Stimulated activated CD4-positive, alpha-beta T cell treated with anti-CD3 and anti-CD28 coated beads, Interleukin-2, amount 100 ng/mL, for 4 hours (primary cell): ENCODE measurements at regions not wholly inside any gene's neighbourhood (a gene's known extent, or its start where the extent isn't known, plus 50 kb on each side); places are given as distances from the start of the nearest gene placed in this dataset.

Experiments used
- DNase-seq: peaks from one replicate; pipeline ENCODE4 v3.0.0-alpha.2; 2020; ENCODE audit warnings: low read depth

DNA sequence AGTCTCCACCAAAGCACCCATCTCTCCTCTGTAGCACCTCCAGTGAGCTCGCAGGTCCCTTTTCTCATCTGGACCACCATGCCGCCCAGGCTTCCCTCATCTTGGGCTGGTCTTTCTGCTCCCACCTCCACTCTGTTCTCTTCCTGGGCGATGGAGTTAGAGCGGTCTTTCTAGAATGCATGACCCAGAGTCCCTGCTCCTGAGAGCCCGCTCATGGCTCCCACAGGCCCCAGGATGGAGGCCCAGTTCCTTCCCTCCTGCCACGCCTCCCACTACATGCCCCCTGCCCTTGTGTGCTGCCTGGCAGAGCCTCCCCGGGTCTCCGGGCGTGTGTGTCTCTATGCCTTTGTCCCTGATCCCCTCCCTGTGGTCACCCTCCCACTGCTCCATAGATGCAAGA, 100.7 kb upstream of the RTL1 start:
- no peak for DNase-seq

GRCh38 chr14:101004954-101005353, 101.4 kb upstream of the RTL1 start:
- no peak for DNase-seq

DNA sequence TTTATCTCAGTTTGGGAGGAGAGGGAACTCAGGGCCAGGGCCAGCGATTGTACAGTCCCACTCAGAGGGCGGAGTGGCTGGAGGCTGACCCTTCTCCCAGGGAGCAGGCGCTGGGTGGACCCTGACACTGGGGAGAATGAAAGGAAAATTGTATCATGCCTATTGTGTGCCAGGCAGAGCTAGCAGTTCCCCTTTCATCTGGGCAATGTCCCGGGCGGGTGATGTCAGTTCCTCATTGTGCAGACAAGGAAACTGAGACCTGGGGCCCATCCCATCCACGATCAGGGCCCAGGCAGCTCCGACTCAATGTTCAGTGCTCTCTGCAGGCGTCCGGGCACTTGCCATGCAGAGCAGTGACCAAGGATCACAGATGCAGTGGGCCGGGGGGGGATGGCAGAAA, 101.9 kb upstream of the RTL1 start:
- no peak for DNase-seq

DNA sequence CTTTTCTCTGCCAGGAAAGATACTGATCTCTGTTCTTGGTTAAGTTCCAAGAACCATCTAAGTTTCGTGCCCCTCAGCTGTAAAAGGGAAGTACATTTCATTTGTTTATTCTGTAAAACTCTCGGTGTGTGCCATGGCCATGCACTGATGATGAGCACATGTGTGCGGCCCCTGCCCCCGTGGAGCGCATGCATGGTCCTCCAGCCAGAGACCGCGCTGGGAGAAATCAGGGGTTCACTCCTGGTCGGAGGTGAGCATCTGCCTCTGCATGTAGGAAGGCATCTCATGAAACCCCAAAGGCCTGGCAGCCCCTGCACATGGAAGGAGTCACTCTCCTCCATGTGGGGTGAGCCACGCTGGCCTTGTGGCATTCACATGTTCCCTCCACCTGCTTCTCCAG, 102.5 kb upstream of the RTL1 start:
- no peak for DNase-seq

- DNase-seq, result no peak
Measured at GRCh38 chr14:101007004-101007614, 103.6 kb upstream of the RTL1 start.

- DNase-seq, result no peak
Measured at GRCh38 chr14:101007765-101008164, 104.2 kb upstream of the RTL1 start.

GRCh38 chr14:101008196-101008595, 104.7 kb upstream of the RTL1 start:
- no peak for DNase-seq

DNA sequence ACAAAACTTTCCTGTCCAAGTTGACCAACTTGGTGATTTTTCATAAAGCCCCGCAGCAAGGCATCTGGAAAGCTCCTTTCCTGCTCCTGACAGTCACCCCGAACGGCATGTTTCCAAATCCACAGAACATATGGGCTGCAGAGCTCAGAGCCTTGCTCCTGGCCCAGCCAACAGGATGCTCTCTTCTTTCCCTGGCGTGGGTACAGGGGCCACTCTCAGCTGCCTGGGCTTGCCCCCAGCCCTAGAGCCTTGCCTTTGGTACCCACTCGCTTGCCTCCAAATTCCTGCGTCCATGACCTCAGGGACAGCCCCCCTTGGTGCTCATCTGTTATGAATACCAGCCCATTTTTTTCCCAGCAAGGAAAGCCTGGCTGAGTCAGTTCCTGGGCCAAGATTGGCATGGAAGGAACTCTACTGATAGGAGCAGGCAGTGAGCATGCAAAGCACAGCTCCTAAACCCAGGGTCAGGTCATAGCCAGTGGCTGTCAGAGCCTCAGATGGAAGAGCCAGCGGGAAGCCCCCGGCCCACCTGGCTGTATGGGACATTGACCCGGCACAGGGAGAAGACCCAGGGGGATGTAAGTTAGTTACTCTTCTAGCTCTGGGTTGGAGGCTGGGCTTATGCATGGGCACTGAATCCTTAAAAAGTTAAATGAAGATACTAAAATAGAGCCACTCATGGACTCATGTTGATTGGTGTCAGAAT, 105.3 kb upstream of the RTL1 start:
- no peak for DNase-seq

DNA sequence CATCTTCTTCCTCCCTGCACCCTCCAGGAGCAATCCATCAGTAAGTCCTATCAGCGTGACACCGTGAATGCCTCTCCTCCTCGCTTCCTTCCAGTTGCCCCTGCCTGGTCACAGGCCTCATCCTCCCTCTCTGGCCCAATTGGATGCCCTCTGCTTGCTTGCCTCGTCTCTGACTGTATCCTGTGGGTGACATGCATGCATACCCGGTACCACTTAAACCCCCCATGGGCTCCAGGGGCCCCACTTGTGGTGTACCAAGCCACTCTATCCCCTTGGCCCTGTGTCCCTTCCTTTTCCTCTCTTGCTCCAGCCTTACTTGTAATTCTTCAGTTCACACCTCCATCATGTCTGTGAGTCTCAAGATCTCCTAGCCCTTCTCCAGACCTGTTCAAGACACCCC, 106.0 kb upstream of the RTL1 start:
- no peak for DNase-seq

DNA sequence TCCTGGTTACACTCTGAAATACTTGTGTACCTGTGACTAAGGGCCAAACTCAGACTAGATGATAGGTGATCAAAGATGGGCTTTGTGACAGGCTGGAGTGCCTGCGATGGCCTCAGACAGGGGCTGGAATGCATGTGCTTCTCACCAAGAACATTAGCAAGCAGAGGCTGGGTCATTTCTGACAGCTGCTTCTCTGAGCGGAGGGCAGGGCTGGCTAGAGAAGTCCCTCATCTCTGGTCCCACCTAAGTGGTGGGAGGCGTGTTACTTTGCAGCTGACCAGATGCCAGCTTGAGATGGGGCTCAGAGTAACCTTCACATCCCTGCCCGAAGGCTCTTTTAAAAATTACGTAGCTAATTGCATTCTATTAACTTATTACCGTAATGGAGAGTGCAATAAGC, 106.8 kb upstream of the RTL1 start:
- DNase-seq, result no peak

DNA sequence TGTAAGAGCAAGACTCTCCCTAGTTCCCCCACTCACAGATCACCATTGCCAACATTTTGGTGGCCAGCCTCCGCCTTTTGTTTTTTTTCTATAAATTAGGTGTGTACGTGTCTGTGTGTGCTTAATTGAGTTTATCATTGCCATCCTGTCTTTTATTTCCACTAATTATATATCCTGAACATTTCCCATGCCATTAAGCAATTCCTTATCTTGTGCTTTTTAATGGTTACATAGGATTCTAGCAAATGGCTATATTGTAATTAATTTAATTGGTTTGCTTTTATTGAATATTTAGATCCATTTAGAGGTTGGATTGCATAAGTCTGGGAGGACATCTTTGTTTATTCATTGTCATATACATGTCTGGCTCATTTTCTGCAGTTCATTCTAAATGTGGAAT, 107.3 kb upstream of the RTL1 start:
- no peak for DNase-seq

GRCh38 chr14:101017209-101017608, 113.7 kb upstream of the RTL1 start:
- no peak for DNase-seq

DNA sequence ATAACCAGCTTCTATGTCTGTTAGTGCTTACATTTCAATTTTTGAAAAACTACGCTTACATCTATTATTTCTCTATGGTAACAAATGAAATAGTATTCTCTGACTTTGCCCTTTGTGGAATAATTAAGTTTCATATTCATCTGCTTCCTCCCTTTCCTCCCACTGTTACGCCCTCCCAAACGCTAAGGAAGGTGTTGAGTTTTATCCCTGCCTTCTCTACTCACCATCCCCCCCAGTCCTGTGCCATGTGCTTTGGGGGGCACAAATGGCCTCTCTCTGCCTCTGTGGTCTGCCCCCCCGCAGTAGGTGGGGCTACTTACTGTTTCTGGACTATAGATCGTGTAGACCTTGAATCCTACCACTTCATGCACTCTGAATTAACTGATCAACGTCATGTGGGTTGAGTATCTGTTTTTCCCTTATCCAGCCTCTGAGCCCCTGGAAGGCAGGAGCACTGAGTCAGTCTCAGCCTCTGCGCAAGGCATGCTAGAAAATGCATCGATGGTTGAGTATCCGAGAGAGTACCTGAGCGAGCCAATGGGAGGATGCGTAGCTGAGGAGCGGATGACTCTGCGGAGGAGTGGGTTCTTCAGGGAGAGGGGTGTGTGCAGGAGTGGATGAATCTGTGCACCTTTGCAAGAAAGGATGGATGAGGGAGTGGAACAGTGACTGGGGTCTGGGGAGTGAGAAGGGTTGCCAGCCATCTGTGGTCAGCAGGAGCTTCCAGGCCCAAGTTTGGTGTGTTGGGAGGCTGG, 114.5 kb upstream of the RTL1 start:
- no peak for DNase-seq

GRCh38 chr14:101018561-101019290, 115.2 kb upstream of the RTL1 start:
- DNase-seq, result no peak

DNA sequence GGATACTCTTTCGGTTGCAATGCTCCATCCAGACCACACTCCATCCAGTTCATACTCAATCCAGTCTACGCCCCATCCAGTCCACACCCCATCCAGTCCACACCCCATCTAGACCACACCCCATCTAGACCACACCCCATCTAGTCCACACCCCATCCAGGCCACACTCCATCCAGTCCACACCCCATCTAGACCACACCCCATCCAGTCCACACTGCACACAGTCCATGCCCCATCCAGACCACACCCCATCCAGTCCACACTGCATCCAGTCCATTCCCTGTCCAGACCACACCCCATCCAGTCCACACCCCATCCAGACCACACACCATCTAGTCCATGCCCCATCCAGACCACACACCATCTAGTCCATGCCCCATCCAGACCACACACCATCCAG, 116.0 kb upstream of the RTL1 start:
- no peak for DNase-seq

GRCh38 chr14:101019990-101020710, 116.6 kb upstream of the RTL1 start:
- DNase-seq, result no peak

GRCh38 chr14:101020834-101021370, 117.4 kb upstream of the RTL1 start:
- DNase-seq, result no peak

DNA sequence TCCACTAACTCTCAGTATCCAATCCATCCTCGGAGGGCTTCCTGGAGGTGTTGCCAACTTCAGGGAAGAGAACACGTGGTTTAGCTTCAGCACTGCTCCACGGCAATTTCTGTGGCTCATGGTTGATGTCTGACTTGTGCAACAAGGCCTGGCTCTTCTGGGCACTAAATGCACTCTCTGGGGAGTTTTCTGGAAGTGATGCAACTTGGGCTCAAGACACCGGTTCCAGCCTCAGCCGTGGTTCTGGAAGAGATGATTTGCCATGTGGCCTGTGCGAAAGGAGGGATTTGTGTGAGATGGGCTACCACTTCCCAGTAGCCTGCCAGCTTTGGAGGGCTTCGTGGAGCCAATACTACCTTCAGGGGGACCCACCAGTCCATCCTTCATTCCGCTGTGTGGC, 118.6 kb upstream of the RTL1 start:
- no peak for DNase-seq

DNA sequence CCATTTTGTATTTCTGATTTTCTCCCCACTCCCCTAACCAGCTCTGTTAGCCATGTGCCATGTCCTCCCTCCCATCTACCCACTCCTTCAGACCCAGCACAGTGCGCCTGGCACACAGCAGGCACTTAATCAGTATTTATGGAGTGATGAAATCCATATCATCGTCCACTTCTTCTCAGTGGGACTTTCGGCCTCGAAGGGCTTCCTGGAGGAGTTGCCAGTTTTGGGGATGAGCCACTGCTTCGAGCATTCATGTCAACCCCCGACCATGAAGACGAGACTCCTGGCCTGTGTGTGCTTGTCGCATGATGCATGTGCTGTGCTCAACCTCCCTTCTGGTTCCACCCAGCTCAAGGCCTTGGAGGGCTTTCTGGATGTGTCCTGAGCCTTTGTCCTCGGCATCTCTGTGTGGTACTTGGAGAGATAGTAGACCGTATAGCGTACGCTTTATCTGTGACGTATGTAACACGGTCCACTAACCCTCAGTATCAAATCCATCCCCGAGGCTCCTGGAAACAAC, 119.5 kb upstream of the RTL1 start:
- DNase-seq, result no peak

- no peak for DNase-seq
Measured at GRCh38 chr14:101024686-101025085, 121.2 kb upstream of the RTL1 start.

- no peak for DNase-seq
Measured at GRCh38 chr14:101025131-101025530, 121.6 kb upstream of the RTL1 start.

DNA sequence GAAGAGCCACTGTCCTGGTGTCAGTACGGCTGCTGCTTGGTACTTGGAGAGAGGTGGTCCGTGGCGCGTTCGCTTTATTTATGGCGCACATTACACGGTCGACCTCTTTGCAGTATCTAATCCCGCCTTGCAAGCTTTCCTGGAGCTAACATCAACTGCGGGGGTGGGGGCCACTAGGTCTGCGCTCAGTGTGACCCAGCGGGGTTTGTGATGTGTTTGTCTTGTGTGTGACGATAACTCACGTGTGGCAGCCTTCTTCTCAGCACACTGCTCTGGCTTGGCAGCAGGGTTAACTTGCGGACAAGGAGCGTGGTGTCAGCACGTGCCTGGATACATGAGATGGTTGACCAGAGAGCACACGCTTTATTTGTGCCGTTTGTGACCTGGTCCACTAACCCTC, 122.2 kb upstream of the RTL1 start:
- DNase-seq, result no peak
